HFFc6 (cell line): ENCODE measurements at regions not wholly inside any gene's neighbourhood (a gene's known extent, or its start where the extent isn't known, plus 50 kb on each side); places are given as distances from the start of the nearest gene placed in this dataset.

ENCODE experiments used
- DNase-seq: peaks from one replicate; pipeline ENCODE4 v3.0.0-alpha.2; 2018
- H3K27ac Mint-ChIP-seq: 2 replicates; pipeline ENCODE4 v1.8.0; 2020; ENCODE audit warnings: mild to moderate bottlenecking, mixed read lengths
- H3K27me3 Mint-ChIP-seq: 2 replicates; pipeline ENCODE4 v1.8.0; 2021; ENCODE audit warnings: mild to moderate bottlenecking, moderate library complexity, mixed read lengths; ENCODE audit not compliant: insufficient read depth
- H3K36me3 Mint-ChIP-seq: 2 replicates; pipeline ENCODE4 v1.8.0; 2021; ENCODE audit warnings: low read depth, mixed read lengths
- H3K4me1 Mint-ChIP-seq: 2 replicates; pipeline ENCODE4 v1.8.0; 2020; ENCODE audit warnings: low read depth, mixed read lengths
- H3K4me3 Mint-ChIP-seq: 2 replicates; pipeline ENCODE4 v1.8.0; 2020; ENCODE audit warnings: mild to moderate bottlenecking, moderate library complexity, mixed read lengths
- H3K9me3 Mint-ChIP-seq: 2 replicates; pipeline ENCODE4 v1.8.0; 2020; ENCODE audit warnings: mild to moderate bottlenecking, mixed read lengths
- CTCF ChIP-seq: fragments of 200-600 bp; sonication (generic); IDR thresholded peaks from 2 replicates; pipeline ENCODE4 v1.5.0; 2021; ENCODE audit warnings: antibody characterized with exemption, mild to moderate bottlenecking

GRCh38 chr11:81975261-81975900, 758.3 kb downstream of the FAM181B start:
- Mint-ChIP-seq H3K9me3 (peaks cover 34% of the 10 kb centered on the region), H3K4me3 (no peak overlapping the region), H3K27ac (no peak overlapping the region), H3K36me3 (no peaks in the 10 kb centered on the region), H3K4me1 (no peaks in the 10 kb centered on the region), H3K27me3 (peaks cover 2% of the 10 kb centered on the region; the same call in 1 of the 2 replicates)
- DNase-seq, result no peak
- TF ChIP-seq CTCF, result no peak

GRCh38 chr11:81970886-81971285, 762.8 kb downstream of the FAM181B start:
- Mint-ChIP-seq H3K27me3 (no peaks in the 10 kb centered on the region), H3K4me3 (no peak overlapping the region), H3K27ac (no peak overlapping the region), H3K9me3 (peaks cover 18% of the 10 kb centered on the region), H3K4me1 (no peaks in the 10 kb centered on the region), H3K36me3 (no peaks in the 10 kb centered on the region)
- DNase-seq, result no peak
- TF ChIP-seq CTCF, result no peak

- Mint-ChIP-seq H3K27ac (no peak overlapping the region), H3K9me3 (peaks cover 14% of the 10 kb centered on the region), H3K4me3 (no peak overlapping the region), H3K27me3 (no peaks in the 10 kb centered on the region), H3K4me1 (no peaks in the 10 kb centered on the region), H3K36me3 (no peaks in the 10 kb centered on the region)
- DNase-seq, result no peak
- TF ChIP-seq CTCF, result no peak
Observed at GRCh38 chr11:81967242-81967641, 766.4 kb downstream of the FAM181B start.

- no peaks in the 10 kb centered on the region for H3K4me1 Mint-ChIP-seq
- H3K9me3 Mint-ChIP-seq, result peaks cover 14% of the 10 kb centered on the region
- H3K27me3 Mint-ChIP-seq, result no peaks in the 10 kb centered on the region
- no peak overlapping the region for H3K27ac Mint-ChIP-seq
- DNase-seq, result no peak
- H3K4me3 Mint-ChIP-seq, result no peak overlapping the region
- no peak for TF ChIP-seq CTCF
- no peaks in the 10 kb centered on the region for H3K36me3 Mint-ChIP-seq
Observed at GRCh38 chr11:81966340-81966739, 767.3 kb downstream of the FAM181B start.

GRCh38 chr11:81963018-81963417, 770.6 kb downstream of the FAM181B start:
- Mint-ChIP-seq H3K27ac (no peak overlapping the region), H3K36me3 (no peaks in the 10 kb centered on the region), H3K9me3 (peaks cover 23% of the 10 kb centered on the region), H3K27me3 (no peaks in the 10 kb centered on the region), H3K4me1 (no peaks in the 10 kb centered on the region), H3K4me3 (no peak overlapping the region)
- no peak for DNase-seq
- no peak; the same call in 1 of the 2 replicates for TF ChIP-seq CTCF
